GM10248 (cell line): ENCODE measurements at regions not wholly inside any gene's neighbourhood (a gene's known extent, or its start where the extent isn't known, plus 50 kb on each side); places are given as distances from the start of the nearest gene placed in this dataset.

Experiments
- CTCF ChIA-PET: fragments of 300-600 bp; sonication (Branson Sonifier 250); formaldehyde crosslinking; extraction: SDS; loops from one replicate; lab custom pipeline; 2021; ENCODE audit warnings: antibody characterized with exemption; lab: Yijun Ruan, JAX
- POLR2A ChIA-PET: fragments of 350-650 bp; sonication (Branson Sonifier 250); formaldehyde crosslinking; extraction: SDS; loops from one replicate; lab custom pipeline; 2020; ENCODE audit warnings: antibody characterized with exemption; lab: Yijun Ruan, JAX
- DNase-seq: peaks from one replicate; pipeline ENCODE4 v3.0.0; 2012; ENCODE audit errors: extremely low spot score
- TF ChIP-seq, protein P1 (sequence below): IDR thresholded peaks from 2 replicates; pipeline ENCODE4 v1.5.1; 2012; ENCODE audit warnings: mild to moderate bottlenecking, low read depth; ENCODE audit errors: extremely low read depth, missing control alignments, control extremely low read depth

DNA sequence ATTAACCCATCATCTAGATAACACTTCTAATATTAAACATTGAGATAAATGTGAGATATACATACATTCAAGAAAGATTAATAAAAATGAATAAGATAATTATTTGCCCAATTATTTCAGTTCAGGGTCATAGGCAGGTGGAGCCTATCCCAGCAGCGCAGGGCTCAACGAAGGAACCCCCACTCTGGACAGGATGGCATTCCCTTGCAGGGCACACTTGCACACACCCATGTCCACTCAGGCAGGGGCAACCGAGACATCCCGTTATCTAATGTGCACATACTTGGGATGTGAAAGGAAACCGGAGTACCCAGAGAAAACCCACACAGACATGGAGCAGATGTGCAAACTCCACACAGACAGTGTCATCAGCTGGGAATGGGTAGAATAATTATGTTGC is 175.4 kb upstream of the CMC1 start:
- POLR2A ChIA-PET: no interaction called here
- CTCF ChIA-PET: no interaction called here
- TF ChIP-seq, protein P1, sequence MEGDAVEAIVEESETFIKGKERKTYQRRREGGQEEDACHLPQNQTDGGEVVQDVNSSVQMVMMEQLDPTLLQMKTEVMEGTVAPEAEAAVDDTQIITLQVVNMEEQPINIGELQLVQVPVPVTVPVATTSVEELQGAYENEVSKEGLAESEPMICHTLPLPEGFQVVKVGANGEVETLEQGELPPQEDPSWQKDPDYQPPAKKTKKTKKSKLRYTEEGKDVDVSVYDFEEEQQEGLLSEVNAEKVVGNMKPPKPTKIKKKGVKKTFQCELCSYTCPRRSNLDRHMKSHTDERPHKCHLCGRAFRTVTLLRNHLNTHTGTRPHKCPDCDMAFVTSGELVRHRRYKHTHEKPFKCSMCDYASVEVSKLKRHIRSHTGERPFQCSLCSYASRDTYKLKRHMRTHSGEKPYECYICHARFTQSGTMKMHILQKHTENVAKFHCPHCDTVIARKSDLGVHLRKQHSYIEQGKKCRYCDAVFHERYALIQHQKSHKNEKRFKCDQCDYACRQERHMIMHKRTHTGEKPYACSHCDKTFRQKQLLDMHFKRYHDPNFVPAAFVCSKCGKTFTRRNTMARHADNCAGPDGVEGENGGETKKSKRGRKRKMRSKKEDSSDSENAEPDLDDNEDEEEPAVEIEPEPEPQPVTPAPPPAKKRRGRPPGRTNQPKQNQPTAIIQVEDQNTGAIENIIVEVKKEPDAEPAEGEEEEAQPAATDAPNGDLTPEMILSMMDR: no peak
- no peak for DNase-seq

DNA sequence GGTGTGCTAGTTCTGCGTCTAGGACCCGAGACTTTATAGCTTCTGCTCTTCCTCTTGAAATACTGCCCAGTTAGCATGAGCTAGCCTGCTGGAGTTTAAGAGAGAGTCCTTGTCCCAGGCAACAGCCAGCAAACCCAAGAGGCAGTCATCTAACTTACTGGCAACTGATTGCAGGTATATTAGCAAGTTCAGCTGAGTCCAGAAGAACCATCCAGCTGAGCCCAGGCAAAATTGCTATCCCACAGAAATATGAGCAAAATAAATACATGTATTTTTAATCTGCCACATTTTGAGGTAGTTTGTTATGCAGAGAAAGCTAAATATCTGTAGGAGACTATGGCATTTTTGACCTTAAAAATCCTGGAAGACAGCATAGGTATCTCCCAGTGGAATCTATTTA is 174.4 kb upstream of the CMC1 start:
- ChIA-PET POLR2A (no interaction called here), CTCF (interaction anchor here (1.2 to 2.4 kb wide), 3 partner anchors 10 to 18 kb away, joined by 4 to 5 read pairs (median 4); no protein-coding TSS in a partner anchor)
- no peak for DNase-seq
- TF ChIP-seq, protein P1: no peak

DNA sequence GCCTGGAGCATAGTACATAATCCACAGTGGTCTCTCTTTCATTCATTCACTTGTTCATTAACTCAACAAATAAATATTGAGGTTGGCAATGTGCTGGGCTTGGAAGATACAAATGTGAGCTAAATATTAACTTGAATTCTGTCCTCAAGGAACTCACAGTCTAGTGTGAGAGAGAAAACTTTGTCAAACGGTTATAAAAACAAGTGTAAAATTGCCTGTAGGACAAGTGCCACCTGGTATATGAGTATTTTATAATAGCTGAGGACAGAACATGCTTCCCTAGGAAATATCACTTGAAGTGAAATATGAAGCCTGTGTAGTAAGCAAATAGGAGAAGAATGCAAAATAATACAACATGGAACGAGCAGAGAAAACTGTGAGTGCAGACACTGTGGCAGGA is 173.1 kb upstream of the CMC1 start:
- POLR2A ChIA-PET: no interaction called here
- TF ChIP-seq, protein P1: no peak
- CTCF ChIA-PET: interaction anchor here (1.3 to 2.4 kb wide), 2 partner anchors 16 to 148 kb away, joined by 3 to 5 read pairs; no protein-coding TSS in a partner anchor
- no peak for DNase-seq

DNA sequence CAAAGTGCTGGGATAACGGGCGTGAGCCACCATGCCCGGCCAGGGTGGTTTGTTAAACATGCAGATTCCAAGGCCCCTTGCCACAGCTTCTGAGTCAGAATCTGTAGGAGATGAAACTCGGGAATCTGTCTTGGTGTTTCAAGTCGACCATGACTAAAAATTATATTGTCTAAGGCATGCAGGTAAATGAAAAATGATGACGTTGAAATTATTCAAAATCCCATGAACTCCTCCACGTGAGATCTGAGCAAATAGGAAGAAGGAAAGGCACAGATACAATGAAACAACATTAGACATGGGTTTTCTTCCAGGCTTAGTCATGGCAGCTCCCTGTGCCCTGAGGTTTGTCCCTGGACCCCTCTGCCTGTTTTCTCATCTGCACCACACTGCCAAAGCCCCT is 172.0 kb upstream of the CMC1 start:
- ChIA-PET POLR2A (no interaction called here), CTCF (no interaction called here)
- TF ChIP-seq, protein P1: no peak
- no peak for DNase-seq

DNA sequence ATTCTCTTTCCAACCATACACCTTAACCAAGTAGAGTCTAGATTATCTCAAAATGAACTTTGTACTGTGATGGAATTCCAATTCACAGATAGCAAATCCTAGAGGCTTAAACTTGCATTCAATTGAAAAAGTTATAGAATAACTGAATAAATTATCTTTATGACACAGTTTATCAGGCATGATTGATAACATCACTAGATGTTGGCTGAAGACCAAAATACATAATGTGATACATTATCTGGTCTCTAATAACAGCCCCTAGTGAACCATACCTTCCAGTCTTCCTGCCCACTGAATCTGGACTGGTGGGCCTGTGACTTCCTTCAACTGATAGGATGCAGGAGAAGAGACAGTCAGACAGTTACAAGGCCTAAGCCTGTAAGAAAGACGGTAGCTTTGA is 165.2 kb upstream of the CMC1 start:
- no peak for DNase-seq
- ChIA-PET CTCF (interaction anchor here (1.3 to 1.5 kb wide), 2 partner anchors 9 to 73 kb away, joined by 3 to 4 read pairs; no protein-coding TSS in a partner anchor), POLR2A (no interaction called here)
- TF ChIP-seq, protein P1: no peak

DNA sequence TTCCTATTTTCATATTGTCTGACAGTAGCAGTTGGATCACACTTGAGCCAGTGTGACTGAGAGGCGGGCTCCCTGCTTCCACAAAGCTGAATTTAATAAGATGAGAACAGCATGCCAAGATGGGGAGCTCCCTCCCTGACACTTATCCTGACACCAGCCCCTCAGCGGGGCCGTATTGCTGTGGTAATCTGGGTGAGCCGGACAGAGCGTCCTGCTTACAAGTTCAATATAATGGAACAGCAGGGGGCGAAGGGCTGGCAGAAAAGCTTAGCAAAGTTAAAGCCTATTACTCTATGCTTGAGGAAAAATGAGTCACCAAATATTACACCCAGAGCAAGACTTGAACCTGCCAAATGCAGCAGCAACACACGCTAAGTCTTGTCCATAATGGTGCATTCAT is 163.8 kb upstream of the CMC1 start:
- no peak for DNase-seq
- ChIA-PET CTCF (interaction anchor here (1.5 kb wide), 1 partner anchor 10 kb away, joined by 4 read pairs; no protein-coding TSS in a partner anchor), POLR2A (no interaction called here)
- TF ChIP-seq, protein P1: no peak
